HepG2 (cell line): ENCODE measurements at regions not wholly inside any gene's neighbourhood (a gene's known extent, or its start where the extent isn't known, plus 50 kb on each side); places are given as distances from the start of the nearest gene placed in this dataset.

Experiments
- CAMTA2 ChIP-seq: sonication (generic); formaldehyde crosslinking; IDR thresholded peaks from 2 replicates; pipeline ENCODE4 v1.4.0; 2020; ENCODE audit warnings: mild to moderate bottlenecking, missing genetic modification reagents, borderline replicate concordance
- E2F1 ChIP-seq: sonication (generic); formaldehyde crosslinking; IDR thresholded peaks from 2 replicates; pipeline ENCODE4 v1.5.0; 2020; ENCODE audit warnings: missing genetic modification reagents
- FUBP1 ChIP-seq: sonication (generic); formaldehyde crosslinking; IDR thresholded peaks from 2 replicates; pipeline ENCODE4 v1.5.1; 2020; ENCODE audit warnings: missing genetic modification reagents, mild to moderate bottlenecking, borderline replicate concordance
- HMGXB4 ChIP-seq, 2 experiments: sonication (generic) in 1 of 2; formaldehyde crosslinking in 1 of 2; IDR thresholded peaks; 2 replicates each; pipeline versions ENCODE4 v1.4.0 to v1.6.1; 2018 to 2020; ENCODE audit warnings: missing genetic modification reagents in 2 of 2, borderline replicate concordance in 1 of 2, low read depth in 1 of 2, mild to moderate bottlenecking in 1 of 2, missing biosample characterization in 1 of 2
- MYPOP ChIP-seq: sonication (generic); formaldehyde crosslinking; IDR thresholded peaks from 2 replicates; pipeline ENCODE4 v1.8.1; 2023; ENCODE audit warnings: mild to moderate bottlenecking, moderate library complexity, missing genetic modification reagents
- POLR2A ChIP-seq, 2 experiments: IDR thresholded peaks; 2 replicates each; pipeline ENCODE4 v1.6.1; 2011; ENCODE audit warnings: low read depth in 2 of 2, low read length in 2 of 2, mild to moderate bottlenecking in 1 of 2, moderate library complexity in 1 of 2; ENCODE audit not compliant: insufficient read depth in 1 of 2
- SP1 ChIP-seq, 2 experiments: fragments of 450-650 bp in 1 of 2; sonication (generic) in 1 of 2; formaldehyde crosslinking in 1 of 2; IDR thresholded peaks; 2 replicates each; pipeline versions ENCODE4 v1.4.0 to v1.6.1; 2016 to 2020; ENCODE audit warnings: missing genetic modification reagents in 1 of 2
- ZNF703 ChIP-seq: sonication (generic); formaldehyde crosslinking; IDR thresholded peaks from 2 replicates; pipeline ENCODE4 v1.5.1; 2020; ENCODE audit warnings: missing genetic modification reagents, mild to moderate bottlenecking, moderate library complexity, borderline replicate concordance

GRCh38 chr17:65449495-65449894 lies 112.0 kb downstream of the AXIN2 start:
- TF ChIP-seq ZNF703 (CRISPR knock-in tag) (no peak), POLR2A (IDR thresholded peaks at IDR 0.05; ENCODE audit: insufficient read depth in 1 of 2, low read depth in 2 of 2, low read length in 2 of 2) (no peak), SP1 (IDR thresholded peaks at IDR 0.05) (no peak), SP1 (CRISPR knock-in tag; IDR thresholded peaks at IDR 0.05) (no peak), HMGXB4 (CRISPR knock-in tag; IDR thresholded peaks at IDR 0.05; ENCODE audit: borderline replicate concordance in 1 of 2, low read depth in 1 of 2) (no peak), E2F1 (CRISPR knock-in tag) (no peak), FUBP1 (CRISPR knock-in tag) (no peak), MYPOP (CRISPR knock-in tag) (no peak), CAMTA2 (CRISPR knock-in tag) (no peak)
